HG03565 (cell line): ENCODE measurements at regions not wholly inside any gene's neighbourhood (a gene's known extent, or its start where the extent isn't known, plus 50 kb on each side); places are given as distances from the start of the nearest gene placed in this dataset.
A peak's percentile ranks its signal among the peaks of the same experiment; 100 is the strongest.

Experiments
- ATAC-seq: cut with Tn5 transposase; IDR thresholded peaks from one replicate; pipeline ENCODE4 v1.9.1; 2021; ENCODE audit warnings: mild to moderate bottlenecking, moderate library complexity; ENCODE audit not compliant: unreplicated experiment

GRCh38 chr5:118778941-118779340 lies 209.4 kb downstream of the DTWD2 start:
- no peak for ATAC-seq

- no peak for ATAC-seq
Measured at GRCh38 chr5:118777189-118777736, 211.1 kb downstream of the DTWD2 start.

GRCh38 chr5:118776755-118777154 lies 211.6 kb downstream of the DTWD2 start:
- peak; percentile 49 for ATAC-seq

- peak; percentile 55 for ATAC-seq
Measured at GRCh38 chr5:118775790-118776499, 212.4 kb downstream of the DTWD2 start.

GRCh38 chr5:118768607-118769175 lies 219.7 kb downstream of the DTWD2 start:
- ATAC-seq = no peak

- no peak for ATAC-seq
Measured at GRCh38 chr5:118762291-118762690, 226.1 kb downstream of the DTWD2 start.

- ATAC-seq = no peak
Measured at GRCh38 chr5:118761814-118762213, 226.5 kb downstream of the DTWD2 start.

GRCh38 chr5:118752969-118753368 lies 235.4 kb downstream of the DTWD2 start:
- ATAC-seq = no peak

GRCh38 chr5:118736396-118736795 lies 252.0 kb downstream of the DTWD2 start:
- no peak for ATAC-seq

- ATAC-seq = no peak
Measured at GRCh38 chr5:118733394-118733793, 255.0 kb downstream of the DTWD2 start.

- ATAC-seq = no peak
Measured at GRCh38 chr5:118728191-118728590, 260.2 kb downstream of the DTWD2 start.

GRCh38 chr5:118726891-118727290 lies 261.5 kb downstream of the DTWD2 start:
- ATAC-seq = no peak

- peak; percentile 85 for ATAC-seq
Measured at GRCh38 chr5:118723021-118723338, 265.4 kb downstream of the DTWD2 start.

- peak; percentile 64 for ATAC-seq
Measured at GRCh38 chr5:118722122-118723020, 266.0 kb downstream of the DTWD2 start.

- no peak for ATAC-seq
Measured at GRCh38 chr5:118711727-118712126, 276.6 kb downstream of the DTWD2 start.

GRCh38 chr5:118705959-118706667 lies 282.2 kb downstream of the DTWD2 start:
- ATAC-seq = no peak

- ATAC-seq = no peak
Measured at GRCh38 chr5:118703241-118703640, 285.1 kb downstream of the DTWD2 start.

- no peak for ATAC-seq
Measured at GRCh38 chr5:118701791-118702190, 286.6 kb downstream of the DTWD2 start.

- ATAC-seq = no peak
Measured at GRCh38 chr5:118700510-118700909, 287.8 kb downstream of the DTWD2 start.

GRCh38 chr5:118698774-118699173 lies 289.6 kb downstream of the DTWD2 start:
- ATAC-seq = no peak

- ATAC-seq = no peak
Measured at GRCh38 chr5:118696076-118696475, 292.3 kb downstream of the DTWD2 start.
